Peyer's patch (tissue), 4 donors: ENCODE measurements at regions not wholly inside any gene's neighbourhood (a gene's known extent, or its start where the extent isn't known, plus 50 kb on each side); places are given as distances from the start of the nearest gene placed in this dataset.

Experiments used
- DNase-seq, 3 donors: peaks; one replicate each; pipeline ENCODE4 v3.0.0-alpha.2; 2017 to 2019
- H3K27ac ChIP-seq, 4 donors: fragments of 200-600 bp; sonication (generic); one replicate each; pipeline ENCODE4 v1.5.1; 2016 to 2019
- H3K27me3 ChIP-seq, 2 donors: fragments of 200-600 bp; sonication (generic); one replicate each; pipeline ENCODE4 v1.5.1; 2019
- H3K36me3 ChIP-seq, 3 donors: fragments of 200-600 bp; sonication (generic); one replicate each; pipeline ENCODE4 v1.5.1; 2016 to 2019
- H3K4me1 ChIP-seq, 4 donors: fragments of 200-600 bp; sonication (generic); one replicate each; pipeline ENCODE4 v1.5.1; 2016 to 2019
- H3K4me3 ChIP-seq, 4 donors: fragments of 200-600 bp; sonication (generic); 1 replicate in 3 of 4; 2 replicates in 1 of 4; pipeline ENCODE4 v1.5.1; 2016 to 2019; ENCODE audit warnings: mild to moderate bottlenecking in 1 of 4
- H3K9me3 ChIP-seq, 4 donors: fragments of 200-600 bp; sonication (generic); one replicate each; pipeline ENCODE4 v1.5.1; 2016 to 2019; ENCODE audit warnings: mild to moderate bottlenecking in 1 of 4
- CTCF ChIP-seq, 6 experiments: fragments of 450-650 bp in 4 of 6; fragments of 200-600 bp in 2 of 6; sonication (generic) in 1 of 6; IDR thresholded peaks; one replicate each; pipeline ENCODE4 v1.5.1; 2017 to 2019; ENCODE audit warnings: antibody characterized with exemption in 6 of 6, mild to moderate bottlenecking in 3 of 6, moderate library complexity in 1 of 6
- POLR2A ChIP-seq, 2 donors: fragments of 450-650 bp; IDR thresholded peaks; one replicate each; pipeline ENCODE4 v1.5.1; 2017; ENCODE audit warnings: antibody characterized with exemption in 2 of 2, mild to moderate bottlenecking in 2 of 2, moderate library complexity in 2 of 2

GRCh38 chr5:74235552-74235951 lies 405.0 kb downstream of the ENC1 start:
- Histone ChIP-seq H3K4me3 (no peak overlapping the region), H3K9me3 (no peaks in the 10 kb centered on the region), H3K4me1 (peaks cover 0 to 3% (median 0%) of the 10 kb centered on the region in 4 donors), H3K27ac (no peak overlapping the region), H3K36me3 (no peaks in the 10 kb centered on the region), H3K27me3 (no peaks in the 10 kb centered on the region)
- DNase-seq = no peak
- TF ChIP-seq POLR2A (IDR thresholded peaks at IDR 0.05) (no peak), CTCF (IDR thresholded peaks at IDR 0.05) (no peak)

- no peak overlapping the region for H3K4me3 ChIP-seq
- no peak overlapping the region for H3K27ac ChIP-seq
- H3K9me3 ChIP-seq = no peaks in the 10 kb centered on the region
- no peak for TF ChIP-seq CTCF (IDR thresholded peaks at IDR 0.05)
- TF ChIP-seq POLR2A (IDR thresholded peaks at IDR 0.05) = no peak
- H3K27me3 ChIP-seq = no peaks in the 10 kb centered on the region
- DNase-seq = no peak
- H3K4me1 ChIP-seq = peaks cover 0 to 3% (median 0%) of the 10 kb centered on the region in 4 donors
- no peaks in the 10 kb centered on the region for H3K36me3 ChIP-seq
Observed at GRCh38 chr5:74233571-74233970, 407.0 kb downstream of the ENC1 start.

- Histone ChIP-seq H3K27ac (no peak overlapping the region), H3K4me3 (no peak overlapping the region), H3K36me3 (no peaks in the 10 kb centered on the region), H3K4me1 (peaks cover 0 to 3% (median 0%) of the 10 kb centered on the region in 4 donors), H3K27me3 (no peaks in the 10 kb centered on the region), H3K9me3 (no peaks in the 10 kb centered on the region)
- no peak for DNase-seq
- TF ChIP-seq CTCF (IDR thresholded peaks at IDR 0.05) (no peak), POLR2A (IDR thresholded peaks at IDR 0.05) (no peak)
Observed at GRCh38 chr5:74233091-74233490, 407.4 kb downstream of the ENC1 start.

GRCh38 chr5:74232276-74232675 lies 408.3 kb downstream of the ENC1 start:
- no peak for DNase-seq

GRCh38 chr5:74231697-74232096 lies 408.8 kb downstream of the ENC1 start:
- Histone ChIP-seq H3K4me3 (no peak overlapping the region), H3K27ac (no peak overlapping the region), H3K9me3 (no peaks in the 10 kb centered on the region), H3K36me3 (no peaks in the 10 kb centered on the region), H3K27me3 (no peaks in the 10 kb centered on the region), H3K4me1 (no peaks in the 10 kb centered on the region)
- DNase-seq = no peak
- TF ChIP-seq CTCF (IDR thresholded peaks at IDR 0.05) (no peak), POLR2A (IDR thresholded peaks at IDR 0.05) (no peak)

More at GRCh38 chr5:74232276-74232675, 408.3 kb downstream of the ENC1 start:
- no peak for TF ChIP-seq CTCF (IDR thresholded peaks at IDR 0.05)
- TF ChIP-seq POLR2A (IDR thresholded peaks at IDR 0.05) = no peak
- H3K36me3 ChIP-seq = no peaks in the 10 kb centered on the region
- no peaks in the 10 kb centered on the region for H3K27me3 ChIP-seq
- H3K27ac ChIP-seq = no peak overlapping the region
- H3K4me1 ChIP-seq = no peaks in the 10 kb centered on the region
- H3K4me3 ChIP-seq = no peak overlapping the region
- H3K9me3 ChIP-seq = no peaks in the 10 kb centered on the region
